ENCODE measurements at regions not wholly inside any gene's neighbourhood (a gene's known extent, or its start where the extent isn't known, plus 50 kb on each side); places are given as distances from the start of the nearest gene placed in this dataset.

DNA sequence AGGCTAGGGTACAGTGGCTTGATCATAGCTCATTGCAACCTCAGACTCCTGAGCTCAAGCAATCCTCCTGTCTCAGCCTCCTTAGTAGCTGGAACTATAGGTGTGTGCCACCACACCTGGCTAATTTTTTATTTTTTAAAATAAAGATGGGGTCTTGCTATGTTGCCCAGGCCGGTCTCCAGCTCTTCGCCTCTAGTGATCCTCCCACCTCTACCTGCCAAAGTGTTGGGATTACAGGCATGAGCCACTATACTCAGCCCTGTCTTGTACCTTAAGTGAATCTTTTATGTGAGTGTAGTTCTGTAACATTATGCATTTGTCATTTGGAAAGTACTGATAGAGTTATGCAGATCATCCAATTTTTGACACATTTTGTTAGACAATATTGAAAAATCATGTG lies 66.9 kb upstream of the C15orf39 start:
- H3K4me3 ChIP-seq, result no peak overlapping the region
- no peak for DNase-seq
- no peaks in the 10 kb centered on the region for H3K27me3 ChIP-seq (replicated peaks in 1 of 7)
- no peak for TF ChIP-seq POLR2AphosphoS5 (IDR thresholded peaks at IDR 0.05)
- no peak for TF ChIP-seq POLR2A (IDR thresholded peaks at IDR 0.05)
- TF ChIP-seq, protein P1, sequence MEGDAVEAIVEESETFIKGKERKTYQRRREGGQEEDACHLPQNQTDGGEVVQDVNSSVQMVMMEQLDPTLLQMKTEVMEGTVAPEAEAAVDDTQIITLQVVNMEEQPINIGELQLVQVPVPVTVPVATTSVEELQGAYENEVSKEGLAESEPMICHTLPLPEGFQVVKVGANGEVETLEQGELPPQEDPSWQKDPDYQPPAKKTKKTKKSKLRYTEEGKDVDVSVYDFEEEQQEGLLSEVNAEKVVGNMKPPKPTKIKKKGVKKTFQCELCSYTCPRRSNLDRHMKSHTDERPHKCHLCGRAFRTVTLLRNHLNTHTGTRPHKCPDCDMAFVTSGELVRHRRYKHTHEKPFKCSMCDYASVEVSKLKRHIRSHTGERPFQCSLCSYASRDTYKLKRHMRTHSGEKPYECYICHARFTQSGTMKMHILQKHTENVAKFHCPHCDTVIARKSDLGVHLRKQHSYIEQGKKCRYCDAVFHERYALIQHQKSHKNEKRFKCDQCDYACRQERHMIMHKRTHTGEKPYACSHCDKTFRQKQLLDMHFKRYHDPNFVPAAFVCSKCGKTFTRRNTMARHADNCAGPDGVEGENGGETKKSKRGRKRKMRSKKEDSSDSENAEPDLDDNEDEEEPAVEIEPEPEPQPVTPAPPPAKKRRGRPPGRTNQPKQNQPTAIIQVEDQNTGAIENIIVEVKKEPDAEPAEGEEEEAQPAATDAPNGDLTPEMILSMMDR (IDR thresholded peaks at IDR 0.05 in 8 of 11, conservative IDR thresholded peaks at IDR 0.05 in 3 of 11), result no peak
- peaks cover 5 to 47% (median 29%) of the 10 kb centered on the region in 6 donors for H3K4me1 ChIP-seq
- H3K36me3 ChIP-seq, result no peaks in the 10 kb centered on the region
- intact Hi-C loops (cut with DNase I; ENCODE audit: low total_unique reads), result no loop called here
- WGBS, 5 donors, result 95 to 100% (median 98%) methylated on average over 2 of the region's 2 CpGs
- no peak overlapping the region for H3K27ac ChIP-seq
- no peaks in the 10 kb centered on the region for H3K9me3 ChIP-seq

DNA sequence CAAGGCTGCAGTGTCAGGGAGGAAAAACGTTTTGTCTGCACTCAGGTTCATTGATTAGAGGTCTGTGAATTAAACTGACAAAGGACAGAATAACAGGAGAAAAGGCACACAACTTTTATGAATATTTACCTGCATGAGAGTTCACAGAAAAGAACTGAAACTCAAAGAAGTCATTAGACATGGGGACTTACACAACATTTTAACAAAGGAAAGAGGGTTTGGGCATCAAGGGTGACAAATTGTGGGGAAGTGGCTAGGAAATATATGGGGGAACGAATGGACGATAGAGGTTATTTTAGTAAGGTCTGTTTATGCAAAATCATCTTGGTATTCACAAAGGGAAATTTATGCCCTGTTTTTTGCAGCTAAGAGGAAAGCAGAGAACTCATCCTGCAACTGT lies 65.6 kb upstream of the C15orf39 start:
- TF ChIP-seq, protein P1 (IDR thresholded peaks at IDR 0.05 in 8 of 11, conservative IDR thresholded peaks at IDR 0.05 in 3 of 11), result no peak
- TF ChIP-seq POLR2AphosphoS5 (IDR thresholded peaks at IDR 0.05) (no peak), POLR2A (IDR thresholded peaks at IDR 0.05) (no peak)
- WGBS, 5 donors, result 18 to 42% (median 26%) methylated on average over 3 of the region's 3 CpGs
- intact Hi-C loops (cut with DNase I; ENCODE audit: low total_unique reads), result no loop called here
- H3K36me3 ChIP-seq, result no peaks in the 10 kb centered on the region
- H3K27me3 ChIP-seq (replicated peaks in 1 of 7), result no peaks in the 10 kb centered on the region
- no peak overlapping the region for H3K4me3 ChIP-seq
- H3K4me1 ChIP-seq, result peaks cover 2 to 37% (median 17%) of the 10 kb centered on the region in 6 donors
- no peak for DNase-seq
- H3K27ac ChIP-seq, result no peak overlapping the region
- H3K9me3 ChIP-seq, result peaks cover 0 to 6% (median 2%) of the 10 kb centered on the region in 8 donors

DNA sequence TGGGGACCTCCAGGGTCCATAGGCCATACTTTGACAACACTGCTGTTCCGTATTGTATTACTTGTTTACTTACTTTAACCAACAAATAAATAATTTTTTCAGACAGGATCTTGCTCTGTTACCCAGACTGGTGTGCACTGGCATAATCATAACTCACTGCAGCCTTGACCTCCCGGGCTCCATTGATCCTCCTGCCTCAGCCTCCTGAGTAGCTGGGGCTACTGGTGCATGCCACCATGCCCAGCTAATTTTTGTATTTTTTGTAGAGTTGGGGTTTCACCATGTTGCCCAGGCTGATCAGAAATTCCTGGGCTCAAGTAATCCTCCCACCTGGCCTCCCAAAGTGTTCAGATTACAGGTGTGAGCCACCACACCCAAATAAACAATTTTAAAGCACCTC lies 64.9 kb upstream of the C15orf39 start:
- TF ChIP-seq POLR2AphosphoS5 (IDR thresholded peaks at IDR 0.05), result no peak
- TF ChIP-seq, protein P1 (IDR thresholded peaks at IDR 0.05 in 8 of 11, conservative IDR thresholded peaks at IDR 0.05 in 3 of 11), result no peak
- intact Hi-C loops (cut with DNase I; ENCODE audit: low total_unique reads), result no loop called here

DNA sequence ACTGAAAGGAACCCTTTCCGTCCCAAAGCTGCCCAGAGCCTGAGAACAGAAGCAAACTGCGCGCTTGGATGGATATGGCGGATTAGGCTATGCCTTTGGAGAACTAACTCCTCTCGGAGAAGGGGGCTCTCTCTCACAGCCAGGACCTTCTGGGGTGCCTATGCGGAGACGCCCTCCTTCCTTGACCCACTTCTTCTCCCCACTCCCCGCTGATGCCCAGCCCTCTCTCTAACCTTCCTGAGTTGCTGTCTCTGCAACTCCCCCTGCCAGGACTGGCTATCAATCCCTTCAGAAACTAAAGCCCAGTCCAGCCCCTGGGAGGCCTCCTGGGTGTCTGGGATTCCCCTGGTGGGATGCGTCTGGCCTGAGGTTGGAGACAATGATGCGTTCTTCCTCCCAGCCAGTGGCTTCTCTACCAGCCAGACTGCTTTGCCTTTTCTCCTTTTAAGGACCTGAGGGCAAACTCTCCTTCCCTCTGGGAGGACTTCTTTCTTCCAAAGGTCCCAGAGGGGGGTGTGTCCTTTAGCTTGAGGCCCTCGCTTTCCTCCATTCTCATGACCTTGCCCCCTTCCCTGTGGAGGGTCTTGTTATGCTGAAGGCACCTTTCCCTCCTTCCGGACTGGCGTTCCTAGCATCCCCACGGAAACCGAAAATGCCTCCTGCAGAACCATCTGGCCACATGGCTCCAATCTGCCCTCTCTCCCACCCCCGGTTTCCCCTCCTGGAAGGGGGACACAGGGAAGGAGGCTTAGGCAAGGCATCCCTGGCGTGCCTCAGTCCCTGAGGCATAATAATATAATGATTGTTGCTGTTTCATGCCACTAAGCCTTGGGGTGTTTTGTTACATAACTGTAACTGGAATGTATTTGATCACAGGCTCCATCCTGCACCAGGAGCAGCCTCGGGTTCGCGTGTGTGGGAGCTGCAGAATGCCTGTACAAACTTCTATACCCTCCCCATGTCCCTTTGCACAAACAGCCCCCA lies 63.4 kb upstream of the C15orf39 start:
- H3K27ac ChIP-seq, result no peak overlapping the region
- H3K4me3 ChIP-seq, result no peak overlapping the region
- 84 to 91% (median 87%) methylated on average over 17 to 20 of the region's 20 CpGs for WGBS, 5 donors
- no peaks in the 10 kb centered on the region for H3K36me3 ChIP-seq
- intact Hi-C loops (cut with DNase I; ENCODE audit: low total_unique reads), result no loop called here
- TF ChIP-seq POLR2A (IDR thresholded peaks at IDR 0.05) (no peak), POLR2AphosphoS5 (IDR thresholded peaks at IDR 0.05) (no peak)
- TF ChIP-seq, protein P1 (IDR thresholded peaks at IDR 0.05 in 8 of 11, conservative IDR thresholded peaks at IDR 0.05 in 3 of 11), result no peak
- no peak for DNase-seq
- no peaks in the 10 kb centered on the region for H3K27me3 ChIP-seq (replicated peaks in 1 of 7)
- H3K9me3 ChIP-seq, result peaks cover 5 to 26% (median 23%) of the 10 kb centered on the region in 8 donors
- H3K4me1 ChIP-seq, result peaks cover 0 to 26% (median 9%) of the 10 kb centered on the region in 6 donors

More for the DNA sequence above, 64.9 kb upstream of the C15orf39 start:
- H3K9me3 ChIP-seq, result peaks cover 0 to 12% (median 8%) of the 10 kb centered on the region in 8 donors
- no peak overlapping the region for H3K4me3 ChIP-seq
- DNase-seq, result no peak
- no peak overlapping the region for H3K27ac ChIP-seq
- no peaks in the 10 kb centered on the region for H3K27me3 ChIP-seq (replicated peaks in 1 of 7)
- no peaks in the 10 kb centered on the region for H3K36me3 ChIP-seq
- peaks cover 0 to 31% (median 11%) of the 10 kb centered on the region in 6 donors for H3K4me1 ChIP-seq
- WGBS, 5 donors, result 91 to 100% (median 96%) methylated on average over 2 of the region's 2 CpGs

All from spleen (tissue), 11 donors.